IMR-90 (cell line): ENCODE measurements at regions not wholly inside any gene's neighbourhood (a gene's known extent, or its start where the extent isn't known, plus 50 kb on each side); places are given as distances from the start of the nearest gene placed in this dataset.

ENCODE experiments used
- ATAC-seq: fragments of 200-7000 bp; cut with Tn5 transposase; 2 replicates; pipeline ENCODE4 v1.9.1; 2020; ENCODE audit warnings: low read depth, mild to moderate bottlenecking, moderate library complexity
- BruUV-seq: library from RNA; stranded (reverse); fragments of 400-500 nt; replicated peaks from 2 replicates; lab custom pipeline; 2021; lab: Mats Ljungman, UMichigan
- CTCF ChIA-PET: fragments of 300-600 bp; formaldehyde crosslinking; extraction: SDS; loops from one replicate; lab custom pipeline; 2021; ENCODE audit warnings: antibody characterized with exemption; lab: Yijun Ruan, JAX
- POLR2A ChIA-PET: fragments of 300-600 bp; sonication (Branson Sonifier 250); formaldehyde crosslinking; loops from one replicate; lab custom pipeline; 2022; ENCODE audit warnings: antibody characterized with exemption; ENCODE audit not compliant: unreplicated experiment; lab: Charles Lee
- DNase-seq: peaks from one replicate; pipeline ENCODE4 v3.0.0; 2013
- H2AFZ ChIP-seq: replicated peaks from 2 replicates; pipeline ENCODE3; 2013; ENCODE audit warnings: low read length, mild to moderate bottlenecking; ENCODE audit not compliant: poor library complexity
- H2AK5ac ChIP-seq: 2 replicates; pipeline ENCODE4 v1.6.1; 2013; ENCODE audit warnings: low read depth, low read length, inconsistent platforms
- H2AK9ac ChIP-seq: replicated peaks from 2 replicates; pipeline ENCODE3; 2013; ENCODE audit warnings: mild to moderate bottlenecking, low read depth, low read length, moderate library complexity; ENCODE audit not compliant: poor library complexity
- H2BK120ac ChIP-seq: 2 replicates; pipeline ENCODE4 v1.6.1; 2013; ENCODE audit warnings: low read depth, low read length, inconsistent platforms
- H2BK15ac ChIP-seq: 3 replicates; pipeline ENCODE4 v1.6.1; 2013; ENCODE audit warnings: low read depth, low read length, inconsistent platforms
- H2BK20ac ChIP-seq: 2 replicates; pipeline ENCODE4 v1.6.1; 2013; ENCODE audit warnings: low read depth, mild to moderate bottlenecking, inconsistent platforms, low read length, moderate library complexity
- H2BK5ac ChIP-seq: 2 replicates; pipeline ENCODE4 v1.6.1; 2013; ENCODE audit warnings: mild to moderate bottlenecking, low read depth, low read length, inconsistent platforms; ENCODE audit not compliant: poor library complexity, severe bottlenecking
- H3K14ac ChIP-seq: replicated peaks from 2 replicates; pipeline ENCODE4 v1.6.1; 2013; ENCODE audit warnings: low read depth, low read length, inconsistent platforms
- H3K18ac ChIP-seq: 2 replicates; pipeline ENCODE4 v1.6.1; 2013; ENCODE audit warnings: low read depth, low read length, control low read depth
- H3K23ac ChIP-seq: 2 replicates; pipeline ENCODE4 v1.6.1; 2013; ENCODE audit warnings: low read depth, low read length, inconsistent platforms
- H3K27ac ChIP-seq: 2 replicates; pipeline ENCODE4 v1.5.1; 2013; ENCODE audit warnings: mild to moderate bottlenecking, control low read depth, low read length; ENCODE audit not compliant: insufficient read depth
- H3K27me3 ChIP-seq: 2 replicates; pipeline ENCODE4 v1.6.1; 2013; ENCODE audit warnings: low read length; ENCODE audit not compliant: control insufficient read depth, insufficient read depth
- H3K36me3 ChIP-seq: 2 replicates; pipeline ENCODE4 v1.6.1; 2013; ENCODE audit warnings: low read length, mixed read lengths; ENCODE audit not compliant: control insufficient read depth, insufficient read depth
- H3K4ac ChIP-seq: 2 replicates; pipeline ENCODE4 v1.6.1; 2013; ENCODE audit warnings: low read depth, low read length, inconsistent platforms
- H3K4me1 ChIP-seq: 2 replicates; pipeline ENCODE4 v1.6.1; 2013; ENCODE audit warnings: low read length, mixed read lengths; ENCODE audit not compliant: control insufficient read depth, insufficient read depth
- H3K4me2 ChIP-seq: 2 replicates; pipeline ENCODE4 v1.6.1; 2013; ENCODE audit warnings: low read depth, mild to moderate bottlenecking, control low read depth, low read length, moderate library complexity
- H3K4me3 ChIP-seq: 2 replicates; pipeline ENCODE4 v1.5.1; 2013; ENCODE audit warnings: low read depth, mild to moderate bottlenecking, control low read depth, low read length, moderate library complexity; ENCODE audit not compliant: insufficient read depth
- H3K56ac ChIP-seq: 2 replicates; pipeline ENCODE4 v1.6.1; 2013; ENCODE audit warnings: low read length, inconsistent platforms; ENCODE audit not compliant: insufficient read depth; ENCODE audit errors: extremely low read depth
- H3K79me1 ChIP-seq, 2 experiments: 2 replicates each; pipeline ENCODE4 v1.6.1; 2013; ENCODE audit warnings: low read length in 2 of 2, inconsistent platforms in 1 of 2, low read depth in 1 of 2
- H3K9ac ChIP-seq: 2 replicates; pipeline ENCODE4 v1.6.1; 2013; ENCODE audit warnings: low read depth, low read length, control low read depth
- H3K9me1 ChIP-seq: 2 replicates; pipeline ENCODE4 v1.6.1; 2013; ENCODE audit warnings: low read length, inconsistent platforms; ENCODE audit not compliant: insufficient read depth
- H3K9me3 ChIP-seq: 2 replicates; pipeline ENCODE4 v1.6.1; 2013; ENCODE audit warnings: low read length; ENCODE audit not compliant: control insufficient read depth, insufficient read depth
- H4K20me1 ChIP-seq: 2 replicates; pipeline ENCODE4 v1.6.1; 2013; ENCODE audit warnings: low read length, inconsistent platforms; ENCODE audit not compliant: insufficient read depth
- H4K5ac ChIP-seq: 2 replicates; pipeline ENCODE4 v1.6.1; 2013; ENCODE audit warnings: mild to moderate bottlenecking, low read depth, low read length, control low read depth
- H4K8ac ChIP-seq, 2 experiments: 2 replicates each; pipeline ENCODE4 v1.6.1; 2013; ENCODE audit warnings: low read depth in 2 of 2, low read length in 2 of 2, control low read depth in 1 of 2, inconsistent platforms in 1 of 2
- H4K91ac ChIP-seq: 2 replicates; pipeline ENCODE4 v1.6.1; 2013; ENCODE audit warnings: low read depth, low read length, inconsistent platforms; ENCODE audit not compliant: insufficient read depth
- BHLHE40 ChIP-seq: fragments of 150-350 bp; IDR thresholded peaks from 2 replicates; pipeline ENCODE4 v1.6.1; 2016; ENCODE audit warnings: mild to moderate bottlenecking, low read depth, low read length
- CEBPB ChIP-seq: IDR thresholded peaks from 2 replicates; pipeline ENCODE4 v1.6.1; 2012; ENCODE audit warnings: low read depth, low read length, improper control_type of control experiment
- CHD1 ChIP-seq: IDR thresholded peaks from 2 replicates; pipeline ENCODE4 v1.6.1; 2012; ENCODE audit warnings: low read depth, low read length, improper control_type of control experiment
- CTCF ChIP-seq: conservative IDR thresholded peaks from 2 replicates; pipeline ENCODE4 v1.5.1; 2012; ENCODE audit warnings: mild to moderate bottlenecking, low read depth, low read length, improper control_type of control experiment
- ELK1 ChIP-seq: fragments of 150-350 bp; IDR thresholded peaks from 2 replicates; pipeline ENCODE4 v1.6.1; 2016; ENCODE audit warnings: low read depth, mild to moderate bottlenecking, low read length, moderate library complexity, borderline replicate concordance
- FOS ChIP-seq: fragments of 150-350 bp; IDR thresholded peaks from 2 replicates; pipeline ENCODE4 v1.6.1; 2016; ENCODE audit warnings: low read depth, low read length
- MAFK ChIP-seq: IDR thresholded peaks from 2 replicates; pipeline ENCODE4 v1.6.1; 2012; ENCODE audit warnings: low read depth, low read length, improper control_type of control experiment
- MAZ ChIP-seq: IDR thresholded peaks from 2 replicates; pipeline ENCODE4 v1.6.1; 2012; ENCODE audit warnings: low read depth, mild to moderate bottlenecking, low read length, improper control_type of control experiment, moderate library complexity, borderline replicate concordance
- MXI1 ChIP-seq: IDR thresholded peaks from 2 replicates; pipeline ENCODE4 v1.6.1; 2012; ENCODE audit warnings: low read depth, mild to moderate bottlenecking, low read length, moderate library complexity, borderline replicate concordance
- NFE2L2 ChIP-seq: fragments of 150-350 bp; IDR thresholded peaks from 2 replicates; pipeline ENCODE4 v1.6.1; 2016; ENCODE audit warnings: low read depth, mild to moderate bottlenecking, low read length
- POLR2A ChIP-seq: IDR thresholded peaks from 2 replicates; pipeline ENCODE4 v1.6.1; 2012; ENCODE audit warnings: mild to moderate bottlenecking, low read depth, low read length
- RAD21 ChIP-seq: IDR thresholded peaks from 2 replicates; pipeline ENCODE4 v1.6.1; 2012; ENCODE audit warnings: low read length, improper control_type of control experiment
- RCOR1 ChIP-seq: IDR thresholded peaks from 2 replicates; pipeline ENCODE4 v1.6.1; 2012; ENCODE audit warnings: mild to moderate bottlenecking, low read length, improper control_type of control experiment; ENCODE audit not compliant: insufficient replicate concordance
- RFX5 ChIP-seq: IDR thresholded peaks from 2 replicates; pipeline ENCODE4 v1.8.0; 2012; ENCODE audit warnings: low read depth, mild to moderate bottlenecking, low read length, moderate library complexity
- SMC3 ChIP-seq: fragments of 150-350 bp; IDR thresholded peaks from 2 replicates; pipeline ENCODE4 v1.6.1; 2016; ENCODE audit warnings: low read depth, mild to moderate bottlenecking, antibody characterized with exemption, low read length, moderate library complexity
- USF2 ChIP-seq: fragments of 150-350 bp; IDR thresholded peaks from 2 replicates; pipeline ENCODE4 v1.6.1; 2017; ENCODE audit warnings: mild to moderate bottlenecking, antibody characterized with exemption, low read length, low read depth
- WGBS, 2 experiments: methylation state at CpG; one replicate each; pipeline versions ENCODE4 v1.1.5 to v1.1.7; 2013; ENCODE audit warnings: missing lambda C conversion rate in 2 of 2; ENCODE audit not compliant: insufficient read length in 1 of 2; ENCODE audit errors: extremely low coverage in 2 of 2; 5-methylcytosine and 5-hydroxymethylcytosine counted together
- dilution Hi-C: fragments of 300-500 bp; cut with HindIII; formaldehyde crosslinking; loops from one replicate; pipeline ENCODE4 v1.14.3; 2018; ENCODE audit warnings: low sequenced_read_pairs; ENCODE audit not compliant: unreplicated experiment
- in situ Hi-C: fragments of 300-500 bp; cut with MboI; formaldehyde crosslinking; loops from 3 replicates; pipeline ENCODE4 v1.14.3; 2019; ENCODE audit warnings: low sequenced_read_pairs, inconsistent platforms, mixed read lengths
- intact Hi-C: fragments of 100-400 bp; cut with micrococcal nuclease; formaldehyde crosslinking; loops from 2 replicates; pipeline ENCODE4 v1.10.0; 2022

GRCh38 chr10:60542657-60543056 lies 153.0 kb upstream of the ANK3 start:
- no peak overlapping the region for H3K14ac ChIP-seq
- no peak overlapping the region for H3K9ac ChIP-seq
- no peak overlapping the region for H2BK20ac ChIP-seq
- intact Hi-C loops = no loop called here
- H3K4ac ChIP-seq = no peak overlapping the region
- no peak overlapping the region for H4K8ac ChIP-seq
- BruUV-seq = no TSS peak
- H3K56ac ChIP-seq = no peak overlapping the region
- no peaks in the 10 kb centered on the region for H3K9me3 ChIP-seq
- no peak for TF ChIP-seq POLR2A
- TF ChIP-seq MAZ = no peak
- TF ChIP-seq BHLHE40 = no peak
- TF ChIP-seq MAFK = no peak
- no peak for TF ChIP-seq USF2
- TF ChIP-seq CEBPB = no peak
- TF ChIP-seq CHD1 = no peak
- no peak for TF ChIP-seq FOS
- no peak for TF ChIP-seq RFX5
- no peak for TF ChIP-seq MXI1
- TF ChIP-seq NFE2L2 = no peak
- TF ChIP-seq SMC3 = no peak
- no peak for TF ChIP-seq RCOR1
- TF ChIP-seq ELK1 = no peak
- TF ChIP-seq RAD21 = no peak
- TF ChIP-seq CTCF = no peak
- no peak overlapping the region for H4K5ac ChIP-seq
- H3K4me1 ChIP-seq = no peaks in the 10 kb centered on the region
- H3K4me2 ChIP-seq = no peak overlapping the region
- no peaks in the 10 kb centered on the region for H3K79me1 ChIP-seq
- H2BK15ac ChIP-seq = no peak overlapping the region
- H4K91ac ChIP-seq = no peak overlapping the region
- H2AK9ac ChIP-seq = no peak overlapping the region
- no peak overlapping the region for H3K27ac ChIP-seq
- no peak overlapping the region for H2AFZ ChIP-seq
- ChIA-PET POLR2A (no interaction called here), CTCF (no interaction called here)
- ATAC-seq (no peak), DNase-seq (no peak)
- H3K27me3 ChIP-seq = no peaks in the 10 kb centered on the region; the same call in 1 of the 2 replicates
- H4K20me1 ChIP-seq = no peaks in the 10 kb centered on the region
- no peak overlapping the region for H3K18ac ChIP-seq
- H2BK120ac ChIP-seq = no peak overlapping the region
- dilution Hi-C loops = no loop called here
- H2AK5ac ChIP-seq = no peak overlapping the region
- no peaks in the 10 kb centered on the region for H3K36me3 ChIP-seq
- no peak overlapping the region for H3K23ac ChIP-seq
- in situ Hi-C loops = no loop called here
- H3K9me1 ChIP-seq = no peaks in the 10 kb centered on the region
- H3K4me3 ChIP-seq = no peak overlapping the region
- H2BK5ac ChIP-seq = no peak overlapping the region
- WGBS, 2 experiments = no CpG with 5 or more reads among the region's 4 CpGs
